HuH-7 (cell line): ENCODE measurements at regions not wholly inside any gene's neighbourhood (a gene's known extent, or its start where the extent isn't known, plus 50 kb on each side); places are given as distances from the start of the nearest gene placed in this dataset.

Experiments
- DNase-seq: peaks from one replicate; pipeline ENCODE4 v3.0.0; 2011; ENCODE audit warnings: low spot score

GRCh38 chr4:56086073-56086541 lies 137.4 kb downstream of the CEP135 start:
- DNase-seq = no peak

GRCh38 chr4:56085275-56085674 lies 136.5 kb downstream of the CEP135 start:
- DNase-seq = no peak

GRCh38 chr4:56084851-56085250 lies 136.1 kb downstream of the CEP135 start:
- DNase-seq = no peak
